ENCODE measurements at regions not wholly inside any gene's neighbourhood (a gene's known extent, or its start where the extent isn't known, plus 50 kb on each side); places are given as distances from the start of the nearest gene placed in this dataset.
"Not testable (repeated sequence)": the region's sequence is repeated elsewhere in the genome, so short reads cannot be mapped to it uniquely, and the experiment has no call there.

DNA sequence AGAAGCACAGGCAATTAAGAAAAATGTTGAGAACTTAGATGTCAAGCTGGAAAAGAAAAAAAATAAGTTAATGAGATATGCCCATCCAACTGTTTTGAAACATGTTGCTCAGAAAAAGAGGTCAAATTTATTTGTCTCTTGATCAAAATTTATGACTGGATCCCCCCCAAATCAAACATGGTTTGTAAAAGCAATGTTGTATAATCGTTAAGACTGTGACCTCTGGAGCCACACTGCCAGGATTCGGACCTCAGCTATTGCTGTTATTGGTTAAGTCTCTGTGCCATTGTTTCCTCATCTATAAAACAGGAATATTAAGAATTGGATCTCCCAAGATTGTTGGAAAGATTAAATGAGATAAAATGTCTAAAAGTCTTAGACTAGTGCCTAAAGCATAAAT is 51.9 kb upstream of the LRRK2 start:
- no peak for DNase-seq

DNA sequence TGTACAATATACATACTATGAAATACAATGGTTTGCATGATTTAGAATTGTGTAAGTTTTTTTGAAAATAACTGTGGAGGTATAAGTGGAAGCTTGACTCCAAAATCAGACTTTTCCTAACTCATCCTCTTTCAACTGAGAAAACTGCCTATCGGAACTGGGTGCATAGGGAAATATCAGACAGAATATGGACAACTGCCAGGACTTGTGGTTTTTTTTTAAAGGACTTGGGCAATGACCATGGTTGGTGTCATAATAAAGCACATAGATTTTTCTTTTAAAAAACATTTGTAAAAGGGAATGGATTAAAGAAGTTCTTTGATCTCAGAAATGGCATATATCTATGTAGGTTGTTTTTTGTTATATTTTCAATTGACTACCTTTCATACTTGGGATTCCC is 53.3 kb upstream of the LRRK2 start:
- DNase-seq = no peak

DNA sequence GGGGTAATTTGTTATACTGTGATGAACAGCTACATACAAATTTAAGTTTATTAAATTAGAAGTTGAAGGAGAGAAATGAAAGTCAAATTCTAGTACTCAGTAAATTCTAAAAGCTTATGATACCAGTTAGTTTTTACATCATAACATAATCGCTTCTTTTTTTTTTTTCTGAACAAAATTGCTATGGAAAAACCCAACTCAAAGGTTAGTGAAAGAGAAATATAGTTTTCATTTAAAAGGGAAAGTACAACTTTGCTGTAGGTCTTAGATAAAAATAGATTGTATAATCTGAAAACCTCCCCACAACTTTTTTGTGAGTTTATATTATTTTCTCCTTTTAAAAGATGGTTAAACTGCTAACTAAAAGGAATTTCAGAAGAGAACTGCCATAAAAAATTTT is 53.7 kb upstream of the LRRK2 start:
- DNase-seq = no peak

DNA sequence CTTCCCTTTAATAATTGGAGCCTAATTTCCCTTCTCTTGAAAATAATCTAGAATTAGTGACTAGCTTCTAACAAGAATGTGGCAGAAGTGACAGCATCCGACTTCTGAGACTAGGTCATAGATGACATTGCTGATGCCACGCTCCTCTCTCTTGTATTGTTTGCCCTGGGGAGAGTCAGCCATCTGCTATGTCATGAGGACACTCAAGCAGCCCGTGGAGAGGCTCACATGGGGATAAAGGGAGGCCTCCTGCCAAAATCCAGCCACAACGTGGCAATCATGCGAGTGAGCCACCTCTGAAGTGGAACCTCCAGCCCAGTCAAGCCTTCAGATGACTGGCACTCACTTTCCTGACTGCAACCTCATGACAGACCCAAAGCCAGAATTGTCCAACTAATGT is 54.2 kb upstream of the LRRK2 start:
- no peak for DNase-seq

DNA sequence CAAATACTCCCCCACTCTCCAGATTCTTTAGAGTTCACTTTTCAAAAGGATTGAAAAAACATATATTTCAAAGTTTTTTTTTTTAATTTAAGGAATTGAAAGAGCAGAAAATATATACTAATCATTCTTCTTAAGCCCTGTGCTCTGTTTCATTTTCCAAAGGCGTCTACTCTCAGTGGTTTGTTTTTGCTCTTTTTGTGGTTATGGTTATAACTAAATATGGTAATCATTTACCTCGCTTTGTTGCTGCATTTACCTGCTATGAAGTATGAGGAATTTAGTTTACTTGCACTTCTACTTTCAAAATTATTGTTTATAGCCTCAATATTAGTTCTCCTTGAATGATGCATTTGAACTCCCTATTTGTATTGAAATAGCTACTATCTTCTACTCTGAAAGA is 55.9 kb upstream of the LRRK2 start:
- no peak for DNase-seq

DNA sequence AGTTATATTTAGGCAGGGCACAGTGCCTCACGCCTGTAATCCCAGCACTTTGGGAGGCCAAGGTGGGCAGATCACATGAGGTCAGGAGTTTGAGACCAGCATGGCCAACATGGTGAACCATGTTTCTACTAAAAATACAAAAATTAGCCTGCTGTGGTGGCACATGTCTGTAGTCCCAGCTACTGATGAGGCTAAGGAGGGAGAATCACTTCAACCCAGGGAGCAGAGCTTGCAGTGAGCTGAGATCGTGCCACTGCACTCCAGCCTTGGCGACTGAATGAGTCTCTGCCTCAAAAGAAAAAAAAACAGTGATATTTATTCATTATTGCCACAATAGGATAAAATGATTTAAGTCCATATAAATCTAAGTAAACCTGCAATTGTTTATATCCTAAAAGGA is 56.4 kb upstream of the LRRK2 start:
- not testable (repeated sequence) for DNase-seq

DNA sequence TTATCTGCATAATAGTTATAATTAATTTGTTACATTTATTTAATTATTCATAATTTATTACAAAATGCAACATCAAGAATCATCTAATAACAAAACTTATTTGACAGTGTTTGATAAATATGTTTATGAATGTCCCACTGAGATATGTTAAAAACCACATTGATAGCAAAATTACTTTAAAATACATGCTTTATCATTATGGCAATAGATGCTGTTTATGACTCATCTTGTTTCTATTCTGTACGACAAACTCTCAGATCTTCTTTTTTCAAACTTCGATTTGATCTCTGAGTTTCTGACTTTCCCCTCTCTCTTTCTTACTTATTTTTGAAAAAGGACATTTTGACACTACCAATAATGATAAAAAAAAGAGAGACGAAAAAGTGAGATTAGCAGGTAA is 56.8 kb upstream of the LRRK2 start:
- DNase-seq = no peak

DNA sequence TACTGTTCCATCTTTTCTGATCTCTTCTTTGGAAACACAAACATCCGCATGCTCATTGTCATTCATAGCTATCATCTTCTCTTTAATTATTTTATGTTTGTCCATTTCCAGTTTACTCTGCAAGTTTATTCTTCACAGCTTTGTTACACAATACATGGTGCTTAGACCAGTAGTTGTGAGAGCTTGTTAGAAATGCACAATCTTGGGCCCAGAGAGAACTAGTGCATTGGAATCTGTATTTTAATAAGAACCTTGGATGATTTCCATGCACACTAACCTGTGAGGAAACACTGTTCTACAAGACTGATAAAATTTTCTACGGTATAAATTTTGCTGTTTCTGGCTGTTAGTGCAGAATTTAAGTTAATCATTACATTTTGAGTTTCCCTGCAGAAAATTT is 59.3 kb upstream of the SLC2A13 start:
- DNase-seq = no peak

DNA sequence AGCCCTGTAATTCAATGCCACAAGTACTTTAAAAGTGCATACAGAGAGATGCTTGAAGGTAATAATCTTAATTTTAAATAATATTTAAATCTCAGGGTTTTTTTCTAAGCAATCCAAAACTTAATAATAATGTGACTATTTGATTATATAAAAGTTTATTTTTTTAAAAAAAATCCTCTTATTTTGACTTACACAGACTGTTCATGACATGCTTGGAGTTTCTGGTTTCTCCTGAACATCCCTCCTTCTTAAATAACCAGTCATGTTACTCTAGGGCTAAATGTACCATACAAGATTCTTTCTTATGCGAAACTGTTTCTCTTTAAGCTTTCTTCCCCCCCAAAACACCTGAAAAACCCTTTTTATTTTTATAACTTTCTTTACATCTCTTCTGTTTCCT is 58.2 kb upstream of the SLC2A13 start:
- no peak for DNase-seq

DNA sequence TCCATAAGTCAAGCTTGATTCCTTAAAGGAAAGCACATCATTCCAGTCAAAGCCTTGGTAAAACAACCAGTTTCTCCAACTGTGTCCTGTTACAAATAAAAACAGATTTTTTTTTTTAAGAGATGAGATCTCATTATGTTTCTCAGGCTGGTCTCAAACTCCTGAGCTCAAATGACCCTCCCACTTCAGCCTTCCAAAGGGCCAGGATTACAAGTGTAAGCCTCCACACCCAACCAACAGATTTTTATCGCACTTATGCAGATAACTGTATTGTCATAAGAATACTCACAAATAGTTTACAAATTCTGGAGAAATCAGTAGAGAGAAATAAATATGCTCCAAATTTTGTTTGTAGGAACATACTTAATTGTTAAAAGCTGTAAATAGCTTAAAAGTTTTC is 56.2 kb upstream of the SLC2A13 start:
- DNase-seq = no peak

DNA sequence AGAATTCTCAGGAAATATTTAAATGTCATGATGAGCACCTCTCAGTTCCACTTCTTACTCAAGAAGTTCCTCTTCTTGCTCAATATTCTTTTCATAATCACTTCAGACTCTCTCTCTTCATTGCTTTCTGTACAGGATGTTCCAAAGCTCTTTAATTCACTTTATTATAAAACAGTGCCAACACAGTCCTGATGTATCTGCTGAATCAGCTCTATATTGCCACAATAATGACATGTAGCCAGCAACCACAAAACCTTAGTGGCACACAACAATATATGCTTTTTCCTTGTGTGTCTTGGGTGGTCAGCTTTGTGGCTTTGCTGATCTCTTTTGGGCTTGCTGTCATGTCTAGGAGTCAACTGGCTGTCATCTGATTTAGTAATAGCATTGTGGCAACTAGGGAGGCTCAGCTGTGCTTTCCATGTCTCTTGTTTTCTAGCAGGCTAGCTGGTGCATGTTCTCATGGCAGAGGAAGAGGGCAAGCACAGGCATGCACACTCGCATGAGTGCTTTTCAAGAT is 52.8 kb upstream of the SLC2A13 start:
- DNase-seq = peak in 2 of 51 donors; percentile 12 to 20

DNA sequence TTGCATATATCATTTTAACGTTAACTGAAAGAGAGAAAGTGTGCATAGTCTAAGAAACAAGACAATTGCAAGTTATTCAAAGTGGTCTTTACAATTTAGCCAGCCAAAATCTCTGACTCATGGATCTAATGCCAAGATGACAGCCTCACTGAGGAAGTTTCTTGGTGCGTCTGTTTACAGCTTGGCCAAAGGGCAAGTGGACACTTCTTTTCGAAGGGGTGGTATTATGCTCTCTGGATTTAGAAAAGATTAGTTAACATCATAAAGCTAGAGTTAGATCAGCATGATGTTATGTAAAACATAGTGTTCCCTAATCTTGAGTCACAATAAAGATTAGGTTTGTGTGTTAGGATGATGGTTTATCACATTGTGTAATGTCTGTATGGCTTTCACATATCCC is 51.5 kb upstream of the SLC2A13 start:
- no peak for DNase-seq

DNA sequence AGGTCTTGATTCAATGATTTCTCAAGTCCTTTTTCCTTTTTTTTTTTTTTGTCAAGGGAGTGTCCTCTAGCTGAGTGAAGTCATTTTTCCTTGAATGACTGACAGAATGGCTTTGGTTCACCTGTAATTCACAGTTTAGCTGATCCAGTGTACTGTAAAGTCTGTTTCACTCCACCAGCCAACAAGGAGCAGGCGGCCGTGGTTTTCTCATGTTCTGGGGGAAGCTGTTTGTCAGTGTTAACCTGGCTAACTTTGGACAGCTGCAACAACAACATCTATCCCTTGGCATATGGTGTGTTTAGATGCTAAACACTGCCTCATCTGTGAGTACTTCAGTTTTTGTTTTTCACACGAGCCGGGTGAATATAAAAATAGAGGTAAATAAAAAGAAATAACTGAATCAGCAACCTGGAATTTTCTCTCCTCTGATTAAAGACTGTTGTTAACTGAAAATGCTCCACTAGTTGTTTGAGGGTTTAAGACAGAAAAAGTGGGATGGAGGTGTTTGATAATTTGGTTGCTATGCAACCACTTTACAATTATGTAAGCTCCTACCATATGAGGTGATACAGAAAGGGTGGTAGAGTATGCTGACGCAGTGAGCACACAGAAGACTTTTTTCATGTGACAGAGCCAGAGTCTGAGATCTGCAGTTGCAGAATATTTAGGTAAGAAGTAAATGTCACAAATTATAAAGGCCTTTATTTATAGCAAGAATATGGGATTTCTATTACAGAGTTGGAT is 50.3 kb upstream of the SLC2A13 start:
- peak in 1 of 51 donors; percentile 46 for DNase-seq

Measured in hypothalamus (tissue), 51 donors.